KMS-11 (cell line): ENCODE measurements at regions not wholly inside any gene's neighbourhood (a gene's known extent, or its start where the extent isn't known, plus 50 kb on each side); places are given as distances from the start of the nearest gene placed in this dataset.

Experiments used
- H2AFZ ChIP-seq: fragments of 200-600 bp; sonication (generic); 2 replicates; pipeline ENCODE4 v1.6.1; 2016; ENCODE audit warnings: antibody characterized with exemption, mixed run types, low read depth
- H3K27ac ChIP-seq: fragments of 200-600 bp; sonication (generic); 2 replicates; pipeline ENCODE4 v1.6.1; 2016; ENCODE audit warnings: mild to moderate bottlenecking, mixed run types
- H3K27me3 ChIP-seq: fragments of 200-600 bp; sonication (generic); 2 replicates; pipeline ENCODE4 v1.6.1; 2017; ENCODE audit warnings: mild to moderate bottlenecking, low read depth, mixed run types, moderate library complexity; ENCODE audit not compliant: insufficient read depth
- H3K36me3 ChIP-seq: fragments of 200-600 bp; sonication (generic); 2 replicates; pipeline ENCODE4 v1.6.1; 2017; ENCODE audit warnings: mild to moderate bottlenecking, mixed run types; ENCODE audit not compliant: insufficient read depth
- H3K4me1 ChIP-seq: fragments of 200-600 bp; sonication (generic); 2 replicates; pipeline ENCODE4 v1.6.1; 2016; ENCODE audit warnings: mild to moderate bottlenecking, low read depth, mixed run types; ENCODE audit not compliant: poor library complexity, severe bottlenecking
- H3K4me2 ChIP-seq: fragments of 200-600 bp; sonication (generic); 2 replicates; pipeline ENCODE4 v1.7.0; 2016; ENCODE audit warnings: mild to moderate bottlenecking, mixed run types
- H3K4me3 ChIP-seq: fragments of 200-600 bp; sonication (generic); IDR thresholded peaks from 2 replicates; pipeline ENCODE4 v1.6.1; 2017; ENCODE audit warnings: low read depth, low read length, mixed read lengths; ENCODE audit not compliant: insufficient read depth
- H3K79me2 ChIP-seq: fragments of 200-600 bp; sonication (generic); 2 replicates; pipeline ENCODE4 v1.6.1; 2016; ENCODE audit warnings: low read depth, mixed run types; ENCODE audit not compliant: insufficient read depth
- H3K9ac ChIP-seq: fragments of 200-600 bp; sonication (generic); 2 replicates; pipeline ENCODE4 v1.6.1; 2016; ENCODE audit warnings: mild to moderate bottlenecking, mixed run types
- H4K20me1 ChIP-seq: fragments of 200-600 bp; sonication (generic); 2 replicates; pipeline ENCODE4 v1.6.1; 2016; ENCODE audit warnings: mild to moderate bottlenecking, mixed run types; ENCODE audit not compliant: insufficient read depth
- TF ChIP-seq, protein P1 (sequence below): fragments of 200-600 bp; sonication (generic); conservative IDR thresholded peaks from 2 replicates; pipeline ENCODE4 v1.6.1; 2017; ENCODE audit warnings: low read depth, mild to moderate bottlenecking, antibody characterized with exemption, low read length, moderate library complexity, mixed read lengths

DNA sequence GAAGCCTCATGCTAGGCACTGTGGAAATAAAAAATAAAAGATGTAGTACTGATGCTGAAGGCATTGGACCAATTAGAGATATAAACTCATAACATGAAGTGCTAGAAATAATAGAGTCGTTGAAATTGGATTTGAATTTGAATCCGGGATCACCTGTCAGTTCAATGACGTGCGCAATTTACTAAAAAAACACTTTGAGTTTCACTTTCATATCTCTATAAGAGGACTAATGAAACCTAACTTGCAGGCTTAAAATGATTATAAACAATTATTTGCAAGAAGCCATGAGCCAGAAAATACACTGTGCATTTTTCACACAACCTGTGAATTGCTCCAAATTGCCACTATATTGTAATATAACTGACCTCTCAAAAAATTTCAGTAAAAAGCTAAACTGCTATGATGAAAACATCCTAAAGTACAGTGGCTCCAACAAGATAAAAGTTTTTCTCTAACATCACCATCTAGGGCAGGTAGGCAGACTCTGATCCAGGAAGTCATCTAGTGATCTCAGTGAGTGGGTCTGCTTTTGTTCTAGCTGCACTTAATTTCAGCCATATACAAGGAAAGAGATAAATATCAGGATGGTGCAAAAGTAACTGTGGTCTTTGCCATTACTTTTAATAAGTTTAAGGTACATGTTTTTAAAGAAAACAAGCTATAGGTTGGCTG lies 440.2 kb downstream of the CNTN6 start:
- Histone ChIP-seq H3K27ac (peak overlapping the region; percentile 45), H3K4me2 (peak overlapping the region; percentile 59), H2AFZ (peak overlapping the region; percentile 58)

DNA sequence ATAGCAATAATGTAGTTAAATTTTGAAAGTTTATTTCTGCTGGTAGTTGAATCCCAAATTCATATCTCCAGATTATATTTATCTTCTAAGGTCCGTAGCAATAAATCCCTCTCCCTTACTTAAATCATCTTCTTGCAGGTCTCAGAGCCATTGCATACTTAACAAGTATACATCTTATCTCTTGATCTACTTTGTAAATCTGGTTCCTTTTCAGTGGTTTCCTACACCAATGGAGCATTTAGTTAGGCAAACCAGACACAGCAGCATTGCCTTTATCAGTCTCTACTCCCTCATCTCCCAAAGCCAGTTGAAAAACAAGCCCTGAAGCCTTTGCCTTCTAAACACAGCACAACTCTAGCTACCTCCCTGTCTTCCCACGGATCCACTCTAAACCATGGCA lies 440.9 kb downstream of the CNTN6 start:
- Histone ChIP-seq H4K20me1 (no peaks in the 10 kb centered on the region), H3K4me3 (no peak overlapping the region), H3K4me1 (peaks cover 17% of the 10 kb centered on the region), H3K4me2 (peak overlapping the region; percentile 59; the same call in 1 of the 2 replicates), H3K36me3 (no peaks in the 10 kb centered on the region), H3K9ac (no peak overlapping the region), H3K79me2 (no peaks in the 10 kb centered on the region), H3K27me3 (no peaks in the 10 kb centered on the region), H2AFZ (peak overlapping the region; percentile 58; the same call in 1 of the 2 replicates), H3K27ac (no peak overlapping the region)
- TF ChIP-seq, protein P1, sequence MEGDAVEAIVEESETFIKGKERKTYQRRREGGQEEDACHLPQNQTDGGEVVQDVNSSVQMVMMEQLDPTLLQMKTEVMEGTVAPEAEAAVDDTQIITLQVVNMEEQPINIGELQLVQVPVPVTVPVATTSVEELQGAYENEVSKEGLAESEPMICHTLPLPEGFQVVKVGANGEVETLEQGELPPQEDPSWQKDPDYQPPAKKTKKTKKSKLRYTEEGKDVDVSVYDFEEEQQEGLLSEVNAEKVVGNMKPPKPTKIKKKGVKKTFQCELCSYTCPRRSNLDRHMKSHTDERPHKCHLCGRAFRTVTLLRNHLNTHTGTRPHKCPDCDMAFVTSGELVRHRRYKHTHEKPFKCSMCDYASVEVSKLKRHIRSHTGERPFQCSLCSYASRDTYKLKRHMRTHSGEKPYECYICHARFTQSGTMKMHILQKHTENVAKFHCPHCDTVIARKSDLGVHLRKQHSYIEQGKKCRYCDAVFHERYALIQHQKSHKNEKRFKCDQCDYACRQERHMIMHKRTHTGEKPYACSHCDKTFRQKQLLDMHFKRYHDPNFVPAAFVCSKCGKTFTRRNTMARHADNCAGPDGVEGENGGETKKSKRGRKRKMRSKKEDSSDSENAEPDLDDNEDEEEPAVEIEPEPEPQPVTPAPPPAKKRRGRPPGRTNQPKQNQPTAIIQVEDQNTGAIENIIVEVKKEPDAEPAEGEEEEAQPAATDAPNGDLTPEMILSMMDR = no peak

More for the DNA sequence above, 440.2 kb downstream of the CNTN6 start:
- H3K36me3 ChIP-seq = no peaks in the 10 kb centered on the region
- TF ChIP-seq, protein P1 = no peak
- H3K4me1 ChIP-seq = peaks cover 17% of the 10 kb centered on the region
- H4K20me1 ChIP-seq = no peaks in the 10 kb centered on the region
- no peak overlapping the region; the same call in 1 of the 2 replicates for H3K9ac ChIP-seq
- no peak overlapping the region for H3K4me3 ChIP-seq
- H3K79me2 ChIP-seq = no peaks in the 10 kb centered on the region
- no peaks in the 10 kb centered on the region for H3K27me3 ChIP-seq

GRCh38 chr3:1534252-1534651 lies 441.4 kb downstream of the CNTN6 start:
- no peaks in the 10 kb centered on the region for H3K27me3 ChIP-seq
- no peak overlapping the region for H3K27ac ChIP-seq
- H3K79me2 ChIP-seq = no peaks in the 10 kb centered on the region
- H2AFZ ChIP-seq = no peak overlapping the region
- no peaks in the 10 kb centered on the region for H4K20me1 ChIP-seq
- no peak overlapping the region for H3K4me2 ChIP-seq
- no peak overlapping the region for H3K4me3 ChIP-seq
- TF ChIP-seq, protein P1 = no peak
- peaks cover 17% of the 10 kb centered on the region for H3K4me1 ChIP-seq
- no peaks in the 10 kb centered on the region for H3K36me3 ChIP-seq
- no peak overlapping the region for H3K9ac ChIP-seq

GRCh38 chr3:1535361-1535760 lies 442.5 kb downstream of the CNTN6 start:
- peaks cover 17% of the 10 kb centered on the region for H3K4me1 ChIP-seq
- H2AFZ ChIP-seq = no peak overlapping the region
- H3K4me2 ChIP-seq = no peak overlapping the region
- H4K20me1 ChIP-seq = no peaks in the 10 kb centered on the region
- H3K79me2 ChIP-seq = no peaks in the 10 kb centered on the region
- TF ChIP-seq, protein P1 = no peak
- H3K4me3 ChIP-seq = no peak overlapping the region
- H3K27me3 ChIP-seq = no peaks in the 10 kb centered on the region
- no peaks in the 10 kb centered on the region for H3K36me3 ChIP-seq
- H3K9ac ChIP-seq = no peak overlapping the region
- no peak overlapping the region for H3K27ac ChIP-seq
